Panc1 (cell line): ENCODE measurements at regions not wholly inside any gene's neighbourhood (a gene's known extent, or its start where the extent isn't known, plus 50 kb on each side); places are given as distances from the start of the nearest gene placed in this dataset.
"Not testable (repeated sequence)": the region's sequence is repeated elsewhere in the genome, so short reads cannot be mapped to it uniquely, and the experiment has no call there.

Source experiments
- ATAC-seq: fragments of 200-7000 bp; cut with Tn5 transposase; 2 replicates; pipeline ENCODE4 v1.9.1; 2020; ENCODE audit warnings: mild to moderate bottlenecking, moderate library complexity
- BruUV-seq: library from RNA; stranded (reverse); fragments of 400-500 nt; replicated peaks from 2 replicates; lab custom pipeline; 2021; lab: Mats Ljungman, UMichigan
- CTCF ChIA-PET: fragments of 300-600 bp; sonication (Branson Sonifier 250); formaldehyde crosslinking; loops from one replicate; lab custom pipeline; 2022; ENCODE audit warnings: antibody characterized with exemption; lab: Charles Lee
- POLR2A ChIA-PET: fragments of 300-600 bp; sonication (Branson Sonifier 250); formaldehyde crosslinking; loops from one replicate; lab custom pipeline; 2022; ENCODE audit warnings: antibody characterized with exemption; lab: Charles Lee
- DNase-seq: peaks from one replicate; pipeline ENCODE4 v3.0.0-alpha.2; 2010; ENCODE audit warnings: low read depth, low spot score
- H3K27ac ChIP-seq: 2 replicates; pipeline ENCODE4 v1.5.1; 2011; ENCODE audit warnings: mild to moderate bottlenecking, low read length, inconsistent platforms
- H3K27me3 ChIP-seq: fragments of 200-500 bp; sonication (Bioruptor generic); 2 replicates; pipeline ENCODE4 v1.6.0; 2014; ENCODE audit warnings: low read length, inconsistent platforms; ENCODE audit not compliant: control insufficient read depth, insufficient read depth
- H3K36me3 ChIP-seq: fragments of 200-500 bp; sonication (Bioruptor generic); 2 replicates; pipeline ENCODE4 v1.5.1; 2014; ENCODE audit warnings: inconsistent platforms, mild to moderate bottlenecking, low read length, moderate library complexity; ENCODE audit not compliant: control insufficient read depth, insufficient read depth
- H3K4me1 ChIP-seq: 2 replicates; pipeline ENCODE4 v1.5.1; 2011; ENCODE audit warnings: inconsistent platforms, mild to moderate bottlenecking, low read length, moderate library complexity; ENCODE audit not compliant: control insufficient read depth, insufficient read depth
- H3K4me3 ChIP-seq, 2 experiments: 2 replicates each; pipeline ENCODE4 v1.5.1; 2011 to 2012; ENCODE audit warnings: low read depth in 2 of 2, low read length in 2 of 2, mild to moderate bottlenecking in 2 of 2, inconsistent platforms in 1 of 2, moderate library complexity in 1 of 2
- H3K9me3 ChIP-seq: fragments of 200-500 bp; sonication (Bioruptor generic); 2 replicates; pipeline ENCODE4 v1.5.1; 2014; ENCODE audit warnings: low read depth, mild to moderate bottlenecking, inconsistent platforms, low read length, moderate library complexity; ENCODE audit not compliant: control insufficient read depth, insufficient read depth
- CTCF ChIP-seq: fragments of 450-650 bp; IDR thresholded peaks from 2 replicates; pipeline ENCODE4 v1.5.1; 2017; ENCODE audit warnings: mild to moderate bottlenecking
- POLR2AphosphoS5 ChIP-seq: IDR thresholded peaks from 2 replicates; pipeline ENCODE4 v1.6.1; 2012; ENCODE audit warnings: mild to moderate bottlenecking, low read depth, low read length, moderate library complexity
- SIN3A ChIP-seq: IDR thresholded peaks from 2 replicates; pipeline ENCODE4 v1.6.1; 2012; ENCODE audit warnings: low read depth, mild to moderate bottlenecking, low read length, moderate library complexity, borderline replicate concordance; ENCODE audit not compliant: insufficient read depth
- TCF7L2 ChIP-seq: IDR thresholded peaks from 2 replicates; pipeline ENCODE4 v1.6.1; 2011; ENCODE audit warnings: mild to moderate bottlenecking, low read depth, low read length, inconsistent platforms
- in situ Hi-C: cut with HindIII; loops from 2 replicates; pipeline ENCODE4 v1.10.0; 2016; ENCODE audit warnings: low sequenced_read_pairs, low pct_unique_long_range_greater_than_20kb
- intact Hi-C: fragments of 100-400 bp; cut with micrococcal nuclease; formaldehyde crosslinking; loops from one replicate; pipeline ENCODE4 v1.10.0; 2022; ENCODE audit not compliant: unreplicated experiment
- TF ChIP-seq, protein P1 (sequence below), 2 experiments: IDR thresholded peaks; 2 replicates each; pipeline ENCODE4 v1.6.1; 2011 to 2012; ENCODE audit warnings: low read depth in 2 of 2, control low read depth in 1 of 2, low read length in 1 of 2, mild to moderate bottlenecking in 1 of 2, moderate library complexity in 1 of 2; ENCODE audit not compliant: insufficient read depth in 1 of 2

- Histone ChIP-seq H3K9me3 (no peaks in the 10 kb centered on the region), H3K36me3 (no peaks in the 10 kb centered on the region), H3K4me3 (no peak overlapping the region), H3K27me3 (no peaks in the 10 kb centered on the region), H3K4me1 (no peaks in the 10 kb centered on the region), H3K27ac (no peak overlapping the region)
- TF ChIP-seq SIN3A (no peak), CTCF (no peak), POLR2AphosphoS5 (no peak), TCF7L2 (no peak)
- TF ChIP-seq, protein P1, sequence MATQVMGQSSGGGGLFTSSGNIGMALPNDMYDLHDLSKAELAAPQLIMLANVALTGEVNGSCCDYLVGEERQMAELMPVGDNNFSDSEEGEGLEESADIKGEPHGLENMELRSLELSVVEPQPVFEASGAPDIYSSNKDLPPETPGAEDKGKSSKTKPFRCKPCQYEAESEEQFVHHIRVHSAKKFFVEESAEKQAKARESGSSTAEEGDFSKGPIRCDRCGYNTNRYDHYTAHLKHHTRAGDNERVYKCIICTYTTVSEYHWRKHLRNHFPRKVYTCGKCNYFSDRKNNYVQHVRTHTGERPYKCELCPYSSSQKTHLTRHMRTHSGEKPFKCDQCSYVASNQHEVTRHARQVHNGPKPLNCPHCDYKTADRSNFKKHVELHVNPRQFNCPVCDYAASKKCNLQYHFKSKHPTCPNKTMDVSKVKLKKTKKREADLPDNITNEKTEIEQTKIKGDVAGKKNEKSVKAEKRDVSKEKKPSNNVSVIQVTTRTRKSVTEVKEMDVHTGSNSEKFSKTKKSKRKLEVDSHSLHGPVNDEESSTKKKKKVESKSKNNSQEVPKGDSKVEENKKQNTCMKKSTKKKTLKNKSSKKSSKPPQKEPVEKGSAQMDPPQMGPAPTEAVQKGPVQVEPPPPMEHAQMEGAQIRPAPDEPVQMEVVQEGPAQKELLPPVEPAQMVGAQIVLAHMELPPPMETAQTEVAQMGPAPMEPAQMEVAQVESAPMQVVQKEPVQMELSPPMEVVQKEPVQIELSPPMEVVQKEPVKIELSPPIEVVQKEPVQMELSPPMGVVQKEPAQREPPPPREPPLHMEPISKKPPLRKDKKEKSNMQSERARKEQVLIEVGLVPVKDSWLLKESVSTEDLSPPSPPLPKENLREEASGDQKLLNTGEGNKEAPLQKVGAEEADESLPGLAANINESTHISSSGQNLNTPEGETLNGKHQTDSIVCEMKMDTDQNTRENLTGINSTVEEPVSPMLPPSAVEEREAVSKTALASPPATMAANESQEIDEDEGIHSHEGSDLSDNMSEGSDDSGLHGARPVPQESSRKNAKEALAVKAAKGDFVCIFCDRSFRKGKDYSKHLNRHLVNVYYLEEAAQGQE (IDR thresholded peaks at IDR 0.05; ENCODE audit: insufficient read depth in 1 of 2, low read depth in 2 of 2, low read length in 1 of 2), result no peak
- intact Hi-C loops, result no loop called here
- no peak for ATAC-seq
- ChIA-PET POLR2A (no interaction called here), CTCF (no interaction called here)
- in situ Hi-C loops, result no loop called here
- no TSS peak for BruUV-seq
- no peak for DNase-seq
Observed at GRCh38 chr6:66995669-66996068, 1288.6 kb upstream of the EYS start.

DNA sequence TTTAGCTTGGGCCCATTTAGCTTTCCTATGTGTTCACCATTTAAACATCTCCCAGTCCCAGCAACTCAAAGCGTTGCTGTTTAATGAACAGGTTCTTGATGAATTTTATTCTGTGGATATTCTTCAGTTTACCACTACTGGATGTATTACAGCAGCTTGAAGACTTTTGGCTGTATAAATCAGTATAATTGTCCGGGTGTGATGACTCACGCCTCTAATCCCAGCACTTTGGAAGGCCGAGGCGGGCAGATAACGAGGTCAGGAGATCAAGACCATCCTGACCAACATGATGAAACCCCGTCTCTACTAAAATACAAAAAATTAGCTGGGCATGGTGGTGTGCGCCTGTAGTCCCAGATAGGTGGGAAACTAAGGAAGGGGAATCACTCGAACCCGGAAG is 1286.7 kb upstream of the EYS start:
- ATAC-seq, CTCF ChIA-PET: not testable (repeated sequence)

GRCh38 chr6:66993272-66993671 is 1286.2 kb upstream of the EYS start:
- no TSS peak for BruUV-seq
- Histone ChIP-seq H3K9me3 (peaks cover 4% of the 10 kb centered on the region; the same call in 1 of the 2 replicates), H3K4me1 (no peaks in the 10 kb centered on the region), H3K4me3 (0 out of 4 replicates have a peak overlapping the region, but pooled peaks of 1 of the 2 experiments have one; percentile 2), H3K27ac (no peak overlapping the region), H3K36me3 (no peaks in the 10 kb centered on the region), H3K27me3 (no peaks in the 10 kb centered on the region)
- ATAC-seq (no peak), DNase-seq (no peak)
- ChIA-PET CTCF (no interaction called here), POLR2A (no interaction called here)
- TF ChIP-seq CTCF (no peak), POLR2AphosphoS5 (no peak), TCF7L2 (no peak), SIN3A (no peak)
- TF ChIP-seq, protein P1 (IDR thresholded peaks at IDR 0.05; ENCODE audit: insufficient read depth in 1 of 2, low read depth in 2 of 2, low read length in 1 of 2), result no peak
- in situ Hi-C loops (no loop called here), intact Hi-C loops (no loop called here)

More for the DNA sequence above, 1286.7 kb upstream of the EYS start:
- DNase-seq, in situ Hi-C loops, H3K27me3 ChIP-seq, intact Hi-C loops, BruUV-seq, H3K4me1 ChIP-seq, H3K27ac ChIP-seq, H3K36me3 ChIP-seq, H3K9me3 ChIP-seq, POLR2A ChIA-PET, H3K4me3 ChIP-seq: not testable (repeated sequence)
